ENCODE measurements at regions not wholly inside any gene's neighbourhood (a gene's known extent, or its start where the extent isn't known, plus 50 kb on each side); places are given as distances from the start of the nearest gene placed in this dataset.

DNA sequence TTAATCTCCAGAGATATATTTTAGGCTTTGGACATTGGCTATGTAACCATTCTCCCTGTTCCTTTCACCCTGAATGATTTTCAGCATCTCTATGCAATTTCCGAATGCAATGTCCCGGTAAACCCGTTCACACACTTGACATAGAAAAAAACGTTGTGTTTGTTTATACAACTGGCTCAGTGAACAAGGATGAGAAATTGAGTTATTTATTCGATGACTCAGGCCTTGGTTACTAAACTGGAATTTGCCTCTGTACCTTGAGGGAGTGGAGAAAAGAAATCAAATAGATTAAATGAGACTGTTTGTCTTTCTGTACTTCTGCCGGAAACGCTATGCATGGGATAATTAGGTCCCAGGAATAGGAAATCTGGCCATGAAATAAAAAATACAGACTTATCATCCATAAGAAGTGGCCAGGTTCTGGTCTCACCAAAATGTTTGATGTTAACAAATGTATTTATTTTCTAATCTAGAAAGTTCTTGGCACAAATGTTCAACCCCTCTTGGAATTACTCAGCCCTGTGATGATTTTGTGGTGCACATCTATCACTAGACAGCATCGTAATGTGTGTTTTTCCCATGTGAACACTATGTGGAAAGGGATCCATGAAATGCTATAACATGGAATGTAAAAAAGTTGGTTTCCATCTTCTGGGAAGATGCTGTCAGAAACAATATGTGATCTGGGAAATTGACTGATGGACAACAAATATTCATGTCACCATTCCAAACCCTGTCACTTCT lies 253.9 kb downstream of the DUSP10 start:
- no peak overlapping the region for H3K27ac ChIP-seq (ENCODE audit: low read depth, low read length)

DNA sequence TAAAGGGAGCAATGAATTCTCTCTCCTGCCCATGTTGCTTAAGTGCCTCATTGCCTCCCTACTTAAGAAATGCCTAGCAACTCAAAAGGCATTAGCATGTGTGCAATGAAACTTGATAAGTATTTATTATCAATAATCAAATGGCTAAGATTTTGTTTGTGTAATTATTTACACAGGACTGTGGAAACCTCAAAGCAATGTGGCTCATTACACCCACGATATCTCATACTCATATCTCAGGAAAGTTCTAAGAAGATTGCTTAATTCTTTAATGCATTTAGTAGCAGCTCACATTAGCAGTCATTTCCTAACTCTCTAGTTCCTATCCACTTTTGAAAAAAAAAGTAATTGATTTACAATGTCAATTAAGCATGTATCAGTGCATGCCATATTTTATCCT lies 253.3 kb downstream of the DUSP10 start:
- H3K4me1 ChIP-seq (ENCODE audit: insufficient read depth, low read length), result no peaks in the 10 kb centered on the region
- no peak overlapping the region for H3K4me3 ChIP-seq (ENCODE audit: low read length)
- no peaks in the 10 kb centered on the region for H3K36me3 ChIP-seq (ENCODE audit: insufficient read depth, low read length)
- H3K9me3 ChIP-seq (ENCODE audit: insufficient read depth, low read depth, low read length), result no peaks in the 10 kb centered on the region
- WGBS, result 88% methylated on average over 1 of the region's 1 CpG
- no peaks in the 10 kb centered on the region for H3K27me3 ChIP-seq (ENCODE audit: insufficient read depth, low read length)
- no peak overlapping the region for H3K9ac ChIP-seq (ENCODE audit: low read depth, low read length)
- H3K27ac ChIP-seq (ENCODE audit: low read depth, low read length), result no peak overlapping the region

More for the DNA sequence above, 253.9 kb downstream of the DUSP10 start:
- Histone ChIP-seq H3K27me3 (ENCODE audit: insufficient read depth, low read length) (no peaks in the 10 kb centered on the region), H3K4me1 (ENCODE audit: insufficient read depth, low read length) (no peaks in the 10 kb centered on the region), H3K9me3 (ENCODE audit: insufficient read depth, low read depth, low read length) (no peaks in the 10 kb centered on the region), H3K4me3 (ENCODE audit: low read length) (no peak overlapping the region), H3K36me3 (ENCODE audit: insufficient read depth, low read length) (no peaks in the 10 kb centered on the region), H3K9ac (ENCODE audit: low read depth, low read length) (no peak overlapping the region)
- 88% methylated on average over 8 of the region's 8 CpGs for WGBS

DNA sequence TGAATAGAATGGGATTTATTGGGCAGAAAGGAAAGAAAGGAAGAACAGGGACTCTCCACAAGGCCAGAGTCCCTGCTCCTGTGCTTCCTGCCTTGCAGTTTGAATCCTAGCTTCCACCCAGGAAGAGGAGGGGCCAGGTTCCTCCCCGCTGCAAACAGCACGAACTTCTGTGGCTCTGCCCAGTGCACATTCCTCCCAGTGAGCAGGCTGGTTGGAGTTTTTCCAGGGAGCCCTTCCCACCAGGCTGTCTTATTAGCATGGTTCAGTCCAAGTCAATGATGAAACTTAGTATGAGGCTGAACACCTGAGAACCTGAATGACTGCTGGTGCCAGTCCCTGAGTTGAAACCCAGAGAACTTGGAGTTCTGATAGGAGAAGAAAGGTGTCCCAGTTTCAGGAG lies 247.2 kb downstream of the DUSP10 start:
- H3K36me3 ChIP-seq (ENCODE audit: insufficient read depth, low read length), result no peaks in the 10 kb centered on the region
- H3K4me3 ChIP-seq (ENCODE audit: low read length), result no peak overlapping the region
- no peaks in the 10 kb centered on the region for H3K9me3 ChIP-seq (ENCODE audit: insufficient read depth, low read depth, low read length)
- 86% methylated on average over 2 of the region's 2 CpGs for WGBS
- H3K27ac ChIP-seq (ENCODE audit: low read depth, low read length), result no peak overlapping the region
- no peaks in the 10 kb centered on the region for H3K27me3 ChIP-seq (ENCODE audit: insufficient read depth, low read length)
- H3K9ac ChIP-seq (ENCODE audit: low read depth, low read length), result no peak overlapping the region
- no peaks in the 10 kb centered on the region for H3K4me1 ChIP-seq (ENCODE audit: insufficient read depth, low read length)

DNA sequence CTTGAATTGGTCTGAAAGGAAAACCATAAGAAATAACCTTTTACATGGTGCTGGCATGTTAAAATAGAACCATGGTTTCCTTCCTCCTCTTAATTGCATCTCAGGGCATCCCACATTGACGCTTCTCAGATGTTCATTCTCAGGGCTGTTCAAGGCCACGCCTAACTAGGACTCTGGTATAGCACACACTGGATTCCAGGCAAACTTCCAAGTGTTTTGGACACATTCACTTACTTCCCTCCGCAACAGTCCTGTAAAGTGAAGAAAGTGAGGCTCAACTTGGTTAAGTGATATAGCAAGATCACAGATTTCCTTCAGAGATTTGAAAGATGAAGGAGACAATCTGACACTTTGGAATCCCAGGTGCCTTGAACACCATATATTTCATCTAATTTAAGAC lies 244.8 kb downstream of the DUSP10 start:
- H3K27ac ChIP-seq (ENCODE audit: low read depth, low read length), result no peak overlapping the region
- no peaks in the 10 kb centered on the region for H3K9me3 ChIP-seq (ENCODE audit: insufficient read depth, low read depth, low read length)
- no peaks in the 10 kb centered on the region for H3K27me3 ChIP-seq (ENCODE audit: insufficient read depth, low read length)
- no peaks in the 10 kb centered on the region for H3K4me1 ChIP-seq (ENCODE audit: insufficient read depth, low read length)
- H3K9ac ChIP-seq (ENCODE audit: low read depth, low read length), result no peak overlapping the region
- no peaks in the 10 kb centered on the region for H3K36me3 ChIP-seq (ENCODE audit: insufficient read depth, low read length)
- 97% methylated on average over 3 of the region's 3 CpGs for WGBS
- H3K4me3 ChIP-seq (ENCODE audit: low read length), result no peak overlapping the region

DNA sequence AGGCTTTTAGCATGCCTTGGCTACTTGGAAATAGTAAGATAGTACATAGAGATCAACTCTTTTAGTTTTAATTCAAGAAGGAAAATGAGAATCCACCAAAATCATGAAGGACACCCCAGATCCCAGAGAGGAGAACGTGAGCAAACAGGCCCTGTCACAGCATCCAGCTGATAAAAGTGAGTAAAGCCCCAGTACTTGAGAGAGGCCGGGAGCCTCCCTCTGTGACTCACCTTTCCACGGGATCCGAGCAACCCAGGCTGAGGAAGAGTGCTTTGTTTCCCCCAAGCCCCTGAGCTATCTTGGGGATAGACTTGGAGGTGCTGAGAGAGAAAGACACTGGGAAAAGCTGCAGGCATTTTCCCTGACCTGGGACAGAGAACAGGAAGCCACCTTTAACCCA lies 238.6 kb downstream of the DUSP10 start:
- 90% methylated on average over 4 of the region's 4 CpGs for WGBS
- Histone ChIP-seq H3K27me3 (ENCODE audit: insufficient read depth, low read length) (no peaks in the 10 kb centered on the region), H3K36me3 (ENCODE audit: insufficient read depth, low read length) (no peaks in the 10 kb centered on the region)

DNA sequence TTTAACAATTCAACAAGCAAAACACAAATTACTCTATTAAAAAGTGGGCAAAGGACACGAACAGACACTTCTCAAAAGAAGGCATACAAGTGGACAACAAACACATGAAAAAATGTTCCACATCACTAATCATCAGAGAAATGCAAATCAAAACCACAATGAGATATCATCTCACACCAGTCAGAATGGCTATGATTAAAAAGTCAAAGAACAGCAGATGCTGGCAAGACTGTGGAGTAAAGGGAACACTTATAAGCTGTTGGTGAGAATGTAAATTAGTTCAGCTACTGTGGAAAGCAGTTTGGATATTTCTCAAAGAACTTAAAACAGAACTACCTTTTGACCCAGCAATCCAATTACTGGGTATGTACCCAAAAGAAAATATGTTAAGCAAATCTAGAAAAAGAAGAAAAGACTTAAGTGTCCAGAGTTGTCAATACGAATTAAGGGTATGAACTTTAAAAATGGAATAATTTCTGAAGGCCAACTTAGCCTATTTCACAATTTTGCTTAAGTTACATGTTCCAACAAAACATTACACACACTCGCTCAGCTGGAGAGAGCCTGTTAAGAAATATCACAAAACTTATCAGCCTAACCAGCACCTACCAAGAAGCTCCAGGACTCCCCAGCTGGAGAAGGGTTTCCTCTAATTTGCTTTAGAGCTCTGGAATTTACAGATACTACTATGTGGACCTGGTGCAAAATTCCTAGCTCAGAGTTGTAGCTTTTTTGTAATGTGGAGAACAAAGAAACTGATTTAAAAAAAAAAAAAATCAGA lies 232.1 kb downstream of the DUSP10 start:
- H3K9ac ChIP-seq (ENCODE audit: low read depth, low read length), result no peak overlapping the region
- H3K4me3 ChIP-seq (ENCODE audit: low read length), result no peak overlapping the region
- no peaks in the 10 kb centered on the region for H3K27me3 ChIP-seq (ENCODE audit: insufficient read depth, low read length)
- WGBS, result 88% methylated on average over 3 of the region's 3 CpGs
- H3K27ac ChIP-seq (ENCODE audit: low read depth, low read length), result no peak overlapping the region
- H3K4me1 ChIP-seq (ENCODE audit: insufficient read depth, low read length), result peaks cover 8% of the 10 kb centered on the region; the same call in 1 of the 2 replicates
- H3K9me3 ChIP-seq (ENCODE audit: insufficient read depth, low read depth, low read length), result peaks cover 15% of the 10 kb centered on the region
- no peaks in the 10 kb centered on the region for H3K36me3 ChIP-seq (ENCODE audit: insufficient read depth, low read length)

More for the DNA sequence above, 238.6 kb downstream of the DUSP10 start:
- Histone ChIP-seq H3K27ac (ENCODE audit: low read depth, low read length) (no peak overlapping the region), H3K9ac (ENCODE audit: low read depth, low read length) (no peak overlapping the region), H3K4me3 (ENCODE audit: low read length) (no peak overlapping the region), H3K4me1 (ENCODE audit: insufficient read depth, low read length) (no peaks in the 10 kb centered on the region), H3K9me3 (ENCODE audit: insufficient read depth, low read depth, low read length) (peaks cover 29% of the 10 kb centered on the region)

DNA sequence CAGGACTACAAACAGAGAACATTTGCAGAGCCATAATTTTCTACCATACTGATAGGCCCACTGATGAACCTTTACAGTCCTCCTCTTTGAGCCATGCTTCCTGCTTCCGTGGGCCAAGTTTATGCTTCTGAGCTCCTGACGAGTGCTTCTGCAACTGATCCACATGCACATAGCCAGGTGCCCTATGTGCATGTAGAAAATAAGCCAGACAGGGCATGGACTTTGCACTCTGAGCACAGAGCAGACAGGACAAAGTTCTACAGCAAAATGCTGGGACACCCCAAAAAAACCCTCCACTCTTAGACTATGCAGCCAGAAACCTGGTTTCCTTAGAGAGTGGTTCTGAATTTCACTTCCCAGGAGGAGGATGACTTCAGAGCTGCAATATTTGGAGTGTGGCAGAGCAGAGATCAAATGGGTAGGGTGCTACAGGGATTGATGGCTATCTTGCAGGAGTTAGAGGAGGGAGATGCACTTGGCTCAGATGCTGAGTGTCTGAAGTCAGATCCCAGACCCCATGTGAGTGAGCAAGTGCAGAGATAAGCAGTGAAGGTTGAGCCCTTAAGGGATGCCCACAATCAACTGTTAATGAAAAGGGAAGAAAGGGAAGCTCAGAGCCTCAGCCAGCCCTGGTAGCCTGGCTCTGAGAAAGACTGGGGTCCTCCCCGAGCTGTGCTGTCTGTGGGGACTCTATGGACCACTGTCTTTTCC lies 230.9 kb downstream of the DUSP10 start:
- WGBS, result 90% methylated on average over 3 of the region's 3 CpGs
- H3K27me3 ChIP-seq (ENCODE audit: insufficient read depth, low read length), result no peaks in the 10 kb centered on the region
- H3K4me1 ChIP-seq (ENCODE audit: insufficient read depth, low read length), result peaks cover 8% of the 10 kb centered on the region; the same call in 1 of the 2 replicates
- no peak overlapping the region for H3K4me3 ChIP-seq (ENCODE audit: low read length)
- H3K9me3 ChIP-seq (ENCODE audit: insufficient read depth, low read depth, low read length), result peaks cover 5% of the 10 kb centered on the region; the same call in 1 of the 2 replicates
- no peaks in the 10 kb centered on the region for H3K36me3 ChIP-seq (ENCODE audit: insufficient read depth, low read length)
- no peak overlapping the region for H3K9ac ChIP-seq (ENCODE audit: low read depth, low read length)
- H3K27ac ChIP-seq (ENCODE audit: low read depth, low read length), result no peak overlapping the region

DNA sequence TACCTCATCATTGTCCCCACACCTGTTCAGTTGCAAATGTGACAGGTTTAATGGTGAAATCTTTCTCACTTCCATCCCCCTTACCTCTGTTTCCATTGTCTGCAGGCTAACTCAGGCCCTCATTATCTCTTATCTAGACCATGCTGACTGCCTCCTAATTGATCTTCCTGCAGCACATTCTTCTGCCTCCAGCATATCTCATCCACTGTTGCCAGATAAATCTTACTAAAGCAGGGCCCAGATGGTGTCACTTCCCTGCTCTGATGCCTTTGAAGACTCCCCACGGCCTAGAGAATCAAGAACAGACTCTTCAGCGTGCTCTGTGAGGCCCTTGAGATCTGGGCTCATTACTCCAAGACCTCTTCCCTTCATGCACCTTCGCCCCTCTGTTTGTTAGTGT lies 230.1 kb downstream of the DUSP10 start:
- WGBS, result 79% methylated on average over 3 of the region's 3 CpGs
- Histone ChIP-seq H3K36me3 (ENCODE audit: insufficient read depth, low read length) (no peaks in the 10 kb centered on the region), H3K27ac (ENCODE audit: low read depth, low read length) (no peak overlapping the region), H3K4me1 (ENCODE audit: insufficient read depth, low read length) (peaks cover 8% of the 10 kb centered on the region; the same call in 1 of the 2 replicates), H3K9me3 (ENCODE audit: insufficient read depth, low read depth, low read length) (no peaks in the 10 kb centered on the region), H3K4me3 (ENCODE audit: low read length) (no peak overlapping the region), H3K9ac (ENCODE audit: low read depth, low read length) (no peak overlapping the region), H3K27me3 (ENCODE audit: insufficient read depth, low read length) (no peaks in the 10 kb centered on the region)

DNA sequence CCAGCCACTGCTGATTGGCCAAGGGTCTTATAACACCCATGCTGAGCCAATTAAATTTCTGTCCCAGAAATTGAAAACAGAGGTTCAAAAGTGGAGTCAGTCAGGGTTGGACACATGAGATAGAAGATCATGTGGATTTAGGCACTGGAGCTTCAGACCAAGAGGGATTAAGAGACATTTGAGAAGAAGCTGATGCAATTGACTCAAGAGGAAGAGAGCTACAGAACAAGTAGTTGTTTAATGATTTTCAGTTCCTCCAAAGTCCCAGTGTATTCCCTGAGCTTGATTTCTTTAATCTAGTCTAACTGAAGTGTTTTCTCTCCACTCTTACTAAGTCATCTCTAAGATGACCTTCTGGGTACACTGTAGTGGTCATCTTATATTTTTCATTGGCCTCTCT lies 227.1 kb downstream of the DUSP10 start:
- H3K4me1 ChIP-seq (ENCODE audit: insufficient read depth, low read length), result no peaks in the 10 kb centered on the region
- H3K27me3 ChIP-seq (ENCODE audit: insufficient read depth, low read length), result no peaks in the 10 kb centered on the region
- no peaks in the 10 kb centered on the region for H3K9me3 ChIP-seq (ENCODE audit: insufficient read depth, low read depth, low read length)
- H3K27ac ChIP-seq (ENCODE audit: low read depth, low read length), result no peak overlapping the region
- H3K9ac ChIP-seq (ENCODE audit: low read depth, low read length), result no peak overlapping the region
- H3K4me3 ChIP-seq (ENCODE audit: low read length), result no peak overlapping the region
- no peaks in the 10 kb centered on the region for H3K36me3 ChIP-seq (ENCODE audit: insufficient read depth, low read length)

DNA sequence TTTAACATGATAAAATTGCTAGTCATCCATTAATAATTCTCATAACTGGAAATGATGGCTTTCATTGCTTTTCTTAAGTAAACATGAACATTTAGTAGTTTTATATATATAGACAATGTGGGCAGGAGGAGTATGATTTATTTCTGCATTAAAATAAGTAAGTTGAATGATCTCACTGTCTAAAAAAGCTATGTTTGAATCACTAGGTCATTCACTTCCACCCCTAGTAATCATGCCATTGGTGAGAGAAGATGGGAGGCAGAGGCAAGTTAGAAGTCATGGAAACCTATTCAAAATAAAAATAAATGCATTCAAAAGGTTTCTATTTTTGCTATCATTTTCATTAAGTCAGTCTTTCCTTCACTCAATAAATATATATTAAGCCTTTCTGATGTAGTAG lies 226.4 kb downstream of the DUSP10 start:
- no peaks in the 10 kb centered on the region for H3K36me3 ChIP-seq (ENCODE audit: insufficient read depth, low read length)
- H3K27ac ChIP-seq (ENCODE audit: low read depth, low read length), result no peak overlapping the region
- H3K4me3 ChIP-seq (ENCODE audit: low read length), result no peak overlapping the region
- H3K9me3 ChIP-seq (ENCODE audit: insufficient read depth, low read depth, low read length), result no peaks in the 10 kb centered on the region
- H3K27me3 ChIP-seq (ENCODE audit: insufficient read depth, low read length), result no peaks in the 10 kb centered on the region
- no peak overlapping the region for H3K9ac ChIP-seq (ENCODE audit: low read depth, low read length)
- no peaks in the 10 kb centered on the region for H3K4me1 ChIP-seq (ENCODE audit: insufficient read depth, low read length)

DNA sequence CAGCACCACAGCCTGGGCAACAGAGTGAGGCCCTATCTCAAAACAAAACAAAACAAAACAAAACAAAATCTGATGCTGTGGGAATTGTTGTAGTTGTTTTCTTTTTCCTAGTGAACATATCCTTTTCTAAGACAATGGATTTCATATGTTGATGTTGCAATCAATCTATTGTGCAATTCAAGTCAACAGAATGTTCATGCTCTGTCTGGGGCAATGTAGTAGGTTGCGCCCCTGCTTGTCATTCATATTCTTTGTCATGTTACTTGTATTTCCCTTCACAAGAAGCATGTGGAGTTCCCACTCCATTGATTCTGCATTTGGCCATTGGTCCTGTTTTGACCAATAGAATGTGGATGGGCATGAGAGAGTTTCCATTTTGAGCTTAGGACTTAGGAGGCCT lies 223.9 kb downstream of the DUSP10 start:
- Histone ChIP-seq H3K27me3 (ENCODE audit: insufficient read depth, low read length) (no peaks in the 10 kb centered on the region), H3K36me3 (ENCODE audit: insufficient read depth, low read length) (no peaks in the 10 kb centered on the region), H3K9ac (ENCODE audit: low read depth, low read length) (no peak overlapping the region), H3K9me3 (ENCODE audit: insufficient read depth, low read depth, low read length) (no peaks in the 10 kb centered on the region), H3K4me1 (ENCODE audit: insufficient read depth, low read length) (no peaks in the 10 kb centered on the region), H3K4me3 (ENCODE audit: low read length) (no peak overlapping the region), H3K27ac (ENCODE audit: low read depth, low read length) (no peak overlapping the region)
- 94% methylated on average over 1 of the region's 1 CpG for WGBS

Measured in HUES64 (cell line).